HG03060 (cell line): ENCODE measurements at regions not wholly inside any gene's neighbourhood (a gene's known extent, or its start where the extent isn't known, plus 50 kb on each side); places are given as distances from the start of the nearest gene placed in this dataset.

Source experiments
- ATAC-seq: cut with Tn5 transposase; IDR thresholded peaks from one replicate; pipeline ENCODE4 v1.9.1; 2021; ENCODE audit warnings: low read depth, moderate number of reproducible peaks; ENCODE audit not compliant: unreplicated experiment

DNA sequence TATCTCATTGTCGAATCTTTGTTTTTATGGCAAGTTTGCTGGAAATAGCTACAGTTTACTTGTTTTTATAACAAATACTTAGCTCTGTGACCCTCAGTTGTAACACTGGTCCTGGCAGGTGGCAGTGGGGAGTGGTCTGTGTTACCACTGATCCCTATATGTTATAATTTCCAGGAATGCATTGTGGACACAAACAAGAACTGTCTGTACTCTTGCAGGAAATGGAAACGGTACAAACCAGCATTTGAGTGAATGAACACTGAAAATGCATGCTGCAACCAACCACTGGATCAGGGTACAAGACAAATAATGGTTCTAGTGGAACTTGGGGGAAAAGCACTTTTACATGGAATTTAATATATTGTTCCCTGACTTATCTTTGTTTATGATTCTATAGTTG is 66.5 kb upstream of the PJA2 start:
- no peak for ATAC-seq

DNA sequence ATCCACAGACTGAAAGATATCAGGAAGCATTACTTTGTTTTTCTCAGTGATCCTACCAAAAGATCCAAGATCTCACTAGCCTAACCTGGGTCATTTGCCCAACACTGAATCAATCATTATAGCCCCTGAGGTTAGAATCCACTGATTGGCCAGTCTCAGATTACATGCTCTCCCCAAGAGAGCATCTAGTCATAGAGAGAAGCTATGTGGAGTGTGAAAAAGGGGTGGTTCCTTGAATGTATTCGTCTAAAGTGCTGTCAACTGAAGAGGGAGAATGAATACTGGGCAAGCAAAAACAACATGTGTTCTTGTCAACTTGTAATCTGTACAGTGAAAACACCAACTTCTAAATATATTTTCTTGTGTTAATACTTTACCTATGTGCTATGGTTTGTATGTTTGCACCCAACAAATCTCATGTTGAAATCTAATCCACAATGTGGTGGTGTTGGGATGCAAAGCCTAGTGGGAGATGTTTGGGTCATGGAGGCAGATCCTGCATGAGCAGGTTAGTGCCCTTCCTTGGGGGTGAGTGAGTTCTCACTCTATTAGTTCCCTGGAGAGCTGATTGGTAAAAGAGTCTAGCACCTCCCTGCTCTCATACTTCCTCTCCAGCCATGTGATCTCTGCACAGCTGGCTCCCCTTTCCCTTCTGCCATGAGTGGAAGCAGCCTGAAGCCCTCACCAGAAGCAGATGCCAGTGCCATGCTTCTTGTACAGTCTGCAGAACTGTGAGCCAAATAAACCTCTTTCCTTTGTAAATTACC is 60.3 kb upstream of the PJA2 start:
- no peak for ATAC-seq

DNA sequence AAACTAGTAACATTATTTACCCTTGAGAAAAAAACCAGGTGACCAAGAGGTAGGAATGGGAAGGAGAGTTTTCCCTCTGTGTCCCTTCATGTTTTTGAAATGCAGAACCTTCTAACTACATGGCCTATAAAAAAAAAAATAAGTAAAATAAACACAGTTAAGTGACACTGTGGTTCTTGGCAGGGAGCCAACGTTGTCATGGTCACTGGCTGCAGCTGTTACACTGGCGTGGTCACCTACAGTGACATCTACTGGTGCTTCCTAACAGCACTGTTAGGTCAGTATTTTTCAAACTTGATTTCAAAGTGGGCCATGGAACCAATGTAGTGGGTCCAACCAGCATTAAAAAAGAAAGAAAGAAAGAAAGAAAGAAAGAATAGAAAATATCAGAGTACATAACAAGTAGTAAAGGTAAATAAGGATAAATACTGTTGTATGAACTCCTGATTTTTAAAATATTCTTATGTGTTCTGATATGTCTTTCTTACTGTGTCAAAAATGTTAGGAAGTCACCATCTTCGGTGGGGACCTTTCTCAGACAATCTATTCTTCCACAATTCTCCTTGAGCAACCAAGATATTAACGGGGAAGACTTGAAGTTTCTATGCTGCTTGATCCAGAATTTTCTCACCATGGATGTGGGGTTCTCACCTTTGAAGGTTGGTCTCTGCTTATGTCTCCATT is 59.1 kb upstream of the PJA2 start:
- ATAC-seq: peak; percentile 85

DNA sequence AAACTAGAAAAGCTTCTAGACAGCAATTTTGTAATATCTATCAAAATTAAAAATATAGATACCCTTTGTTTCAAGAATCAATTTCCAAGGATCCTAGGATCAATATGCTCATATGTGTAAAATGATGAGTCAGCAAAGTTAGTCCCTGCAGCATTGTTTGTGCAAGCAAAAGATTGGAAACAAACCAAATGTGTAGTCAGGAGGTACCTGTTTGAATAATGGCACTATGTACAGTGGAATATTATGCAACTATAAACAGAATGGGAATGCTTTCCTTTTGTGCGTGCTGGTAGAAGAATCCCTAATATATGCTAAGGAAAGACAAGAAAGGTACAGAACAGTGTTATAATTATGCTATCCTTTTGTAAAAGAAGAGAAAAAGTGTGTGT is 58.5 kb upstream of the PJA2 start:
- ATAC-seq: no peak

DNA sequence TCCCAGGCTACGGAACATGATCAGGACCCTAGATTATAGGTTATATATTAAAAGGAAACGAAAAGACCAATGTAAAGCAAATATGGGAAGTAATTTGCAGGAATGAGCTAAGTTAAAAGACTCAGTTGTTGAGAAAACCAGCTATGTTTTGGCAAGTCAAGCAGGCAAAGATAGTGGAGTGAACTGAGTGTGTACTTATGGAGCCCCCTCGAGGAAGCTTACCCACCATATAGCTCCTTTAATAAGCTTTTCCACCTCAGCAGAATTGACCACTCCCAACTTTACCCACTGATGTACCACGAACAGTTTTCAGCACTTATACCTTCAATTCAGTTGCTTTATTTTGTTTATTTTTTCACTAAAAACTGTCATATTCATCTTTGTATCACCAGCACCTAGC is 57.3 kb upstream of the PJA2 start:
- no peak for ATAC-seq
